B cell (primary cell): ENCODE measurements at regions not wholly inside any gene's neighbourhood (a gene's known extent, or its start where the extent isn't known, plus 50 kb on each side); places are given as distances from the start of the nearest gene placed in this dataset.

Experiments used
- CTCF ChIP-seq: fragments of 200-600 bp; IDR thresholded peaks from one replicate; pipeline ENCODE4 v1.8.0; 2022; ENCODE audit warnings: antibody characterized with exemption, mild to moderate bottlenecking
- EZH2 ChIP-seq: IDR thresholded peaks from 2 replicates; pipeline ENCODE4 v1.6.1; 2012; ENCODE audit warnings: borderline replicate concordance, low read depth, mild to moderate bottlenecking, moderate library complexity, low read length; ENCODE audit not compliant: insufficient read depth, poor library complexity, severe bottlenecking

GRCh38 chr2:188773075-188773474 is 201.1 kb upstream of the COL3A1 start:
- TF ChIP-seq CTCF: no peak
- no peak for TF ChIP-seq EZH2
